H9 (cell line): ENCODE measurements at regions not wholly inside any gene's neighbourhood (a gene's known extent, or its start where the extent isn't known, plus 50 kb on each side); places are given as distances from the start of the nearest gene placed in this dataset.

ENCODE experiments used
- DNase-seq: peaks from one replicate; pipeline ENCODE4 v3.0.0-alpha.2; 2017
- H2AFZ ChIP-seq: one replicate; pipeline ENCODE4 v1.6.1; 2013; ENCODE audit warnings: mild to moderate bottlenecking, low read length, control low read depth, moderate library complexity
- H2AK5ac ChIP-seq: 2 replicates; pipeline ENCODE4 v1.6.1; 2013; ENCODE audit warnings: low read length, control low read depth, mixed read lengths; ENCODE audit not compliant: insufficient read length
- H2BK120ac ChIP-seq: one replicate; pipeline ENCODE4 v1.6.1; 2013; ENCODE audit warnings: low read depth, mild to moderate bottlenecking, low read length, control low read depth, inconsistent platforms; ENCODE audit not compliant: poor library complexity, severe bottlenecking
- H2BK12ac ChIP-seq: 2 replicates; pipeline ENCODE4 v1.6.1; 2013; ENCODE audit warnings: low read length, control low read depth, mixed read lengths, low read depth; ENCODE audit not compliant: insufficient read length
- H2BK15ac ChIP-seq: 2 replicates; pipeline ENCODE4 v1.6.1; 2013; ENCODE audit warnings: low read depth, low read length, control low read depth
- H2BK20ac ChIP-seq: one replicate; pipeline ENCODE4 v1.6.1; 2013; ENCODE audit warnings: low read depth, mild to moderate bottlenecking, low read length, control low read depth, inconsistent platforms; ENCODE audit not compliant: poor library complexity, severe bottlenecking
- H2BK5ac ChIP-seq: 2 replicates; pipeline ENCODE4 v1.6.1; 2013; ENCODE audit warnings: low read length, control low read depth, mixed read lengths; ENCODE audit not compliant: insufficient read length
- H3K14ac ChIP-seq: 2 replicates; pipeline ENCODE4 v1.6.1; 2013; ENCODE audit warnings: low read length, control low read depth; ENCODE audit not compliant: insufficient read depth
- H3K18ac ChIP-seq: 2 replicates; pipeline ENCODE4 v1.6.1; 2013; ENCODE audit warnings: low read depth, mild to moderate bottlenecking, mixed read lengths, low read length, control low read depth; ENCODE audit not compliant: insufficient read length
- H3K23ac ChIP-seq: 2 replicates; pipeline ENCODE4 v1.6.1; 2013; ENCODE audit warnings: low read length, control low read depth, mixed read lengths, low read depth; ENCODE audit not compliant: insufficient read length
- H3K23me2 ChIP-seq: 2 replicates; pipeline ENCODE4 v1.6.1; 2013; ENCODE audit warnings: low read depth, mild to moderate bottlenecking, mixed read lengths, low read length, control low read depth; ENCODE audit not compliant: insufficient read length, poor library complexity, severe bottlenecking
- H3K27ac ChIP-seq: 2 replicates; pipeline ENCODE4 v1.5.1; 2013; ENCODE audit warnings: low read length, control low read depth, mixed read lengths, low read depth; ENCODE audit not compliant: insufficient read length
- H3K27me3 ChIP-seq: 2 replicates; pipeline ENCODE4 v1.6.1; 2013; ENCODE audit warnings: low read length, control low read depth, inconsistent platforms; ENCODE audit not compliant: insufficient read depth
- H3K4ac ChIP-seq: 2 replicates; pipeline ENCODE4 v1.6.1; 2013; ENCODE audit warnings: low read depth, mild to moderate bottlenecking, control low read depth, inconsistent platforms, low read length, moderate library complexity
- H3K4me1 ChIP-seq: 2 replicates; pipeline ENCODE4 v1.6.1; 2013; ENCODE audit warnings: low read length, control low read depth, inconsistent platforms; ENCODE audit not compliant: insufficient read depth
- H3K4me2 ChIP-seq: 2 replicates; pipeline ENCODE4 v1.6.1; 2013; ENCODE audit warnings: low read length, control low read depth, mixed read lengths; ENCODE audit not compliant: insufficient read length, insufficient read depth
- H3K56ac ChIP-seq: 2 replicates; pipeline ENCODE4 v1.6.1; 2013; ENCODE audit warnings: low read depth, mild to moderate bottlenecking, mixed read lengths, low read length, control low read depth; ENCODE audit not compliant: insufficient read length
- H3K79me1 ChIP-seq: 2 replicates; pipeline ENCODE4 v1.6.1; 2013; ENCODE audit warnings: low read depth, mild to moderate bottlenecking, moderate library complexity, low read length, control low read depth, inconsistent platforms; ENCODE audit not compliant: insufficient read depth, poor library complexity, severe bottlenecking
- H3K79me2 ChIP-seq: 2 replicates; pipeline ENCODE4 v1.6.1; 2013; ENCODE audit warnings: low read length, control low read depth, inconsistent platforms; ENCODE audit not compliant: insufficient read depth
- H3K9ac ChIP-seq: 2 replicates; pipeline ENCODE4 v1.6.1; 2013; ENCODE audit warnings: low read length, control low read depth, mixed read lengths; ENCODE audit not compliant: insufficient read length; ENCODE audit errors: extremely low read depth
- H3K9me3 ChIP-seq: one replicate; pipeline ENCODE4 v1.6.1; 2013; ENCODE audit warnings: low read depth, low read length, inconsistent platforms; ENCODE audit not compliant: control insufficient read depth
- H3T11ph ChIP-seq: one replicate; pipeline ENCODE4 v1.6.1; 2013; ENCODE audit warnings: mild to moderate bottlenecking, low read length, control low read depth, inconsistent platforms
- H4K20me1 ChIP-seq: one replicate; pipeline ENCODE4 v1.6.1; 2013; ENCODE audit not compliant: control insufficient read depth, insufficient read length, insufficient read depth
- H4K5ac ChIP-seq: 2 replicates; pipeline ENCODE4 v1.6.1; 2013; ENCODE audit warnings: low read depth, mild to moderate bottlenecking, mixed read lengths, low read length, control low read depth; ENCODE audit not compliant: insufficient read length
- H4K8ac ChIP-seq: replicated peaks from 2 replicates; pipeline ENCODE4 v1.6.1; 2013; ENCODE audit warnings: low read length, control low read depth, mixed read lengths, low read depth; ENCODE audit not compliant: insufficient read length
- H4K91ac ChIP-seq: 2 replicates; pipeline ENCODE4 v1.6.1; 2013; ENCODE audit warnings: low read depth, mild to moderate bottlenecking, moderate library complexity, mixed read lengths, low read length, control low read depth; ENCODE audit not compliant: insufficient read length
- H3K27ac Mint-ChIP-seq, 3 experiments: 2 replicates in 2 of 3; 3 replicates in 1 of 3; pipeline ENCODE4 v1.8.0; 2020 to 2021; ENCODE audit warnings: mixed read lengths in 3 of 3, mild to moderate bottlenecking in 1 of 3, moderate library complexity in 1 of 3
- H3K27me3 Mint-ChIP-seq: 2 replicates; pipeline ENCODE4 v1.8.0; 2021; ENCODE audit warnings: low read depth, mild to moderate bottlenecking, moderate library complexity, mixed read lengths
- H3K36me3 Mint-ChIP-seq, 3 experiments: 2 replicates in 2 of 3; 3 replicates in 1 of 3; pipeline ENCODE4 v1.8.0; 2020 to 2021; ENCODE audit warnings: low read depth in 3 of 3, mixed read lengths in 3 of 3; ENCODE audit not compliant: insufficient read depth in 1 of 3
- H3K4me1 Mint-ChIP-seq, 2 experiments: 2 replicates each; pipeline ENCODE4 v1.8.0; 2020; ENCODE audit warnings: mixed read lengths in 2 of 2
- H3K4me3 Mint-ChIP-seq, 2 experiments: 2 replicates in 1 of 2; 3 replicates in 1 of 2; pipeline ENCODE4 v1.8.0; 2020 to 2021; ENCODE audit warnings: mild to moderate bottlenecking in 2 of 2, mixed read lengths in 2 of 2, moderate library complexity in 1 of 2
- H3K9me3 Mint-ChIP-seq, 2 experiments: 2 replicates in 1 of 2; 3 replicates in 1 of 2; pipeline ENCODE4 v1.8.0; 2020; ENCODE audit warnings: mild to moderate bottlenecking in 2 of 2, mixed read lengths in 2 of 2, moderate library complexity in 1 of 2
- CTCF ChIP-seq: fragments of 200-600 bp; sonication (generic); conservative IDR thresholded peaks from 3 replicates; pipeline ENCODE4 v1.8.0; 2021; ENCODE audit warnings: antibody characterized with exemption, mild to moderate bottlenecking
- WGBS: extraction: QIAGEN DNeasy Blood & Tissue Kit; methylation state at CpG from one replicate; pipeline ENCODE4 v1.1.7; 2013; ENCODE audit warnings: missing lambda C conversion rate, low lambda C conversion rate, mixed read lengths; ENCODE audit not compliant: insufficient read length; ENCODE audit errors: extremely low coverage; 5-methylcytosine and 5-hydroxymethylcytosine counted together

DNA sequence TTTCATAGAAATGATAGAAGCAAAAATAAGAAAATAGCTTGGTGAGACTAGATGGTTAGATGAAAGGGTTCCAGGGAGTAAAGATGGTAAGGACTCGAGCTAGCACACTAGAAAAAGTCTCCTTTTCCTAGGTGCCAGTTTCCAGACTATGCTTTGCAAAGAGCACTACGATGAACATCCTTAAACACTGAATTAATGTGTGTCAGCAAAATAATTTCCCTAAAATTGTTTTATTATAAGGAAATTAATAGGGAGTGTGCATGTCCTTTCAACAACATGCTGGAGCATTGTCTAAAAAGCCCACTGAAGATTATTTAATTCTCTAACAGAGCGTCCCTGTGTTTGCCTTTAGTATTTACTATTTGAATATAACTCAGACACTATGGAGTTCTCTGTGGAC, 107.4 kb upstream of the NDUFV2 start:
- no peaks in the 10 kb centered on the region for H3K9me3 ChIP-seq
- no peak overlapping the region for H2BK120ac ChIP-seq
- H2BK15ac ChIP-seq = no peak overlapping the region
- no peaks in the 10 kb centered on the region for H3K79me2 ChIP-seq
- Mint-ChIP-seq H3K36me3 (no peaks in the 10 kb centered on the region; a peak in 1 of 7 replicates), H3K27ac (no peak overlapping the region), H3K27me3 (no peaks in the 10 kb centered on the region), H3K4me1 (peaks cover 10 to 21% of the 10 kb centered on the region in 2 experiments), H3K9me3 (no peaks in the 10 kb centered on the region; a peak in 1 of 5 replicates), H3K4me3 (no peak overlapping the region)
- no peak overlapping the region for H3K9ac ChIP-seq
- no peak overlapping the region for H4K5ac ChIP-seq
- no peak overlapping the region for H3K27ac ChIP-seq
- no peak overlapping the region for H2AFZ ChIP-seq
- no peak overlapping the region for H2BK20ac ChIP-seq
- TF ChIP-seq CTCF = no peak
- no peak overlapping the region for H3K4ac ChIP-seq
- no peak overlapping the region for H3K56ac ChIP-seq
- H3T11ph ChIP-seq = no peak overlapping the region
- no peaks in the 10 kb centered on the region for H3K27me3 ChIP-seq
- no peak overlapping the region for H2BK12ac ChIP-seq
- no peak overlapping the region for H4K8ac ChIP-seq
- no peak overlapping the region for H2BK5ac ChIP-seq
- H3K18ac ChIP-seq = no peak overlapping the region
- no peaks in the 10 kb centered on the region for H4K20me1 ChIP-seq
- no peak for DNase-seq
- H3K4me2 ChIP-seq = no peak overlapping the region
- no peaks in the 10 kb centered on the region for H3K79me1 ChIP-seq
- H3K4me1 ChIP-seq = no peaks in the 10 kb centered on the region
- H3K14ac ChIP-seq = no peak overlapping the region
- no peak overlapping the region for H2AK5ac ChIP-seq
- H4K91ac ChIP-seq = no peak overlapping the region
- no peak overlapping the region for H3K23ac ChIP-seq
- H3K23me2 ChIP-seq = no peaks in the 10 kb centered on the region
- WGBS = no CpG with 5 or more reads among the region's 3 CpGs
